Retinal pigment epithelial cell (primary cell): ENCODE measurements at regions not wholly inside any gene's neighbourhood (a gene's known extent, or its start where the extent isn't known, plus 50 kb on each side); places are given as distances from the start of the nearest gene placed in this dataset.

Experiments
- DNase-seq: peaks from one replicate; pipeline ENCODE4 v3.0.0-alpha.2; 2010; ENCODE audit warnings: low read depth
- H3K4me3 ChIP-seq: 2 replicates; pipeline ENCODE4 v1.5.1; 2011; ENCODE audit warnings: mild to moderate bottlenecking, low read length, control low read depth, moderate library complexity
- CTCF ChIP-seq: conservative IDR thresholded peaks from 2 replicates; pipeline ENCODE4 v1.5.1; 2011; ENCODE audit warnings: low read depth, low read length, control low read depth, inconsistent platforms

GRCh38 chr9:97763874-97764273, 66.7 kb upstream of the XPA start:
- no peak for DNase-seq
- H3K4me3 ChIP-seq, result no peak overlapping the region
- no peak for TF ChIP-seq CTCF

GRCh38 chr9:97766092-97766491, 69.0 kb upstream of the XPA start:
- DNase-seq, result no peak
- no peak overlapping the region for H3K4me3 ChIP-seq
- TF ChIP-seq CTCF, result no peak

GRCh38 chr9:97766610-97767009, 69.5 kb upstream of the XPA start:
- no peak overlapping the region for H3K4me3 ChIP-seq
- no peak for DNase-seq
- no peak for TF ChIP-seq CTCF

- H3K4me3 ChIP-seq, result no peak overlapping the region
- DNase-seq, result no peak
- no peak for TF ChIP-seq CTCF
These were observed 70.8 kb upstream of the XPA start for GRCh38 chr9:97767891-97768290.

- H3K4me3 ChIP-seq, result no peak overlapping the region
- peak; percentile 72 for DNase-seq
- TF ChIP-seq CTCF, result no peak
These were observed 71.6 kb upstream of the XPA start for GRCh38 chr9:97768746-97769145.

GRCh38 chr9:97769208-97769607, 72.1 kb upstream of the XPA start:
- no peak for DNase-seq
- H3K4me3 ChIP-seq, result no peak overlapping the region
- no peak for TF ChIP-seq CTCF

GRCh38 chr9:97770808-97771372, 73.8 kb upstream of the XPA start:
- DNase-seq, result no peak
- no peak for TF ChIP-seq CTCF
- no peak overlapping the region for H3K4me3 ChIP-seq
